ENCODE measurements at regions not wholly inside any gene's neighbourhood (a gene's known extent, or its start where the extent isn't known, plus 50 kb on each side); places are given as distances from the start of the nearest gene placed in this dataset.
"Not testable (repeated sequence)": the region's sequence is repeated elsewhere in the genome, so short reads cannot be mapped to it uniquely, and the experiment has no call there.

GRCh38 chr15:62218841-62219240 lies 53.8 kb upstream of the C2CD4B start:
- no peak for DNase-seq

- no peak for DNase-seq
These were observed 54.7 kb upstream of the C2CD4B start for GRCh38 chr15:62219799-62220198.

GRCh38 chr15:62223020-62223419 lies 57.9 kb upstream of the C2CD4B start:
- DNase-seq = no peak

- no peak for DNase-seq
These were observed 63.5 kb upstream of the C2CD4B start for GRCh38 chr15:62228604-62229003.

- DNase-seq = no peak
These were observed 66.8 kb upstream of the C2CD4B start for GRCh38 chr15:62231856-62232255.

- DNase-seq = no peak
These were observed 75.3 kb upstream of the C2CD4B start for GRCh38 chr15:62240121-62241096.

- no peak for DNase-seq
These were observed 76.2 kb upstream of the C2CD4B start for GRCh38 chr15:62241135-62241770.

GRCh38 chr15:62242999-62243398 lies 77.9 kb upstream of the C2CD4B start:
- no peak for DNase-seq

GRCh38 chr15:62244762-62245161 lies 79.7 kb upstream of the C2CD4B start:
- no peak for DNase-seq

- DNase-seq = no peak
These were observed 83.3 kb upstream of the C2CD4B start for GRCh38 chr15:62248277-62248984.

- no peak for DNase-seq
These were observed 84.4 kb upstream of the C2CD4B start for GRCh38 chr15:62249501-62249900.

- no peak for DNase-seq
These were observed 85.1 kb upstream of the C2CD4B start for GRCh38 chr15:62250186-62250585.

GRCh38 chr15:62250978-62251377 lies 85.9 kb upstream of the C2CD4B start:
- no peak for DNase-seq

- no peak for DNase-seq
These were observed 88.2 kb upstream of the C2CD4B start for GRCh38 chr15:62253294-62253693.

GRCh38 chr15:62254137-62254934 lies 89.3 kb upstream of the C2CD4B start:
- peak; percentile 72 for DNase-seq

GRCh38 chr15:62256430-62256829 lies 91.3 kb upstream of the C2CD4B start:
- not testable (repeated sequence) for DNase-seq

GRCh38 chr15:62257996-62258521 lies 93.0 kb upstream of the C2CD4B start:
- no peak for DNase-seq

- no peak for DNase-seq
These were observed 97.3 kb upstream of the C2CD4B start for GRCh38 chr15:62262305-62262941.

GRCh38 chr15:62264196-62264595 lies 99.1 kb upstream of the C2CD4B start:
- DNase-seq = no peak

GRCh38 chr15:62269504-62269903 lies 104.4 kb upstream of the C2CD4B start:
- DNase-seq = no peak

GRCh38 chr15:62270216-62270921 lies 105.3 kb upstream of the C2CD4B start:
- no peak for DNase-seq

Measured in stimulated activated CD4-positive, alpha-beta T cell treated with anti-CD3 and anti-CD28 coated beads, Interleukin-4, amount 100 ng/mL, for 24 hours (primary cell).